Mesendoderm (in vitro differentiated cells): ENCODE measurements at regions not wholly inside any gene's neighbourhood (a gene's known extent, or its start where the extent isn't known, plus 50 kb on each side); places are given as distances from the start of the nearest gene placed in this dataset.
"Not testable (repeated sequence)": the region's sequence is repeated elsewhere in the genome, so short reads cannot be mapped to it uniquely, and the experiment has no call there.

Source experiments
- DNase-seq: peaks from one replicate; pipeline ENCODE4 v3.0.0; 2013
- H2AK5ac ChIP-seq: 2 replicates; pipeline ENCODE4 v1.6.1; 2013; ENCODE audit warnings: low read length, inconsistent platforms
- H2BK120ac ChIP-seq: 2 replicates; pipeline ENCODE4 v1.6.1; 2013; ENCODE audit warnings: low read depth, mild to moderate bottlenecking, low read length, moderate library complexity, mixed read lengths
- H2BK15ac ChIP-seq: replicated peaks from 2 replicates; pipeline ENCODE4 v1.6.1; 2013; ENCODE audit warnings: low read depth, mild to moderate bottlenecking, moderate library complexity
- H2BK5ac ChIP-seq: 2 replicates; pipeline ENCODE4 v1.6.1; 2013; ENCODE audit warnings: low read length, inconsistent platforms
- H3K18ac ChIP-seq: 2 replicates; pipeline ENCODE4 v1.6.1; 2013; ENCODE audit warnings: mild to moderate bottlenecking, low read length, mixed read lengths
- H3K23ac ChIP-seq: one replicate; pipeline ENCODE4 v1.6.1; 2013; ENCODE audit warnings: low read length
- H3K27ac ChIP-seq: 2 replicates; pipeline ENCODE4 v1.5.1; 2013; ENCODE audit warnings: low read depth, mild to moderate bottlenecking, inconsistent platforms, low read length, moderate library complexity
- H3K27me3 ChIP-seq: 2 replicates; pipeline ENCODE4 v1.6.1; 2013; ENCODE audit warnings: low read length, control low read depth, mild to moderate bottlenecking, inconsistent platforms; ENCODE audit not compliant: insufficient read depth, poor library complexity
- H3K36me3 ChIP-seq: 2 replicates; pipeline ENCODE4 v1.6.1; 2013; ENCODE audit warnings: low read length, inconsistent platforms; ENCODE audit not compliant: control insufficient read depth, insufficient read depth
- H3K4ac ChIP-seq: one replicate; pipeline ENCODE4 v1.6.1; 2013; ENCODE audit warnings: low read depth, mild to moderate bottlenecking, low read length, moderate library complexity
- H3K4me1 ChIP-seq: 2 replicates; pipeline ENCODE4 v1.6.1; 2013; ENCODE audit warnings: low read depth, low read length, inconsistent platforms; ENCODE audit not compliant: control insufficient read depth
- H3K4me2 ChIP-seq: 2 replicates; pipeline ENCODE4 v1.6.1; 2013; ENCODE audit warnings: low read length
- H3K4me3 ChIP-seq: 2 replicates; pipeline ENCODE4 v1.5.1; 2013; ENCODE audit warnings: mild to moderate bottlenecking, low read length
- H3K56ac ChIP-seq: one replicate; pipeline ENCODE4 v1.6.1; 2013; ENCODE audit warnings: low read length
- H3K79me1 ChIP-seq: 2 replicates; pipeline ENCODE4 v1.6.1; 2013; ENCODE audit warnings: low read length, inconsistent platforms
- H3K79me2 ChIP-seq: 2 replicates; pipeline ENCODE4 v1.6.1; 2013; ENCODE audit warnings: mild to moderate bottlenecking, low read length; ENCODE audit not compliant: control insufficient read depth, insufficient read depth
- H3K9ac ChIP-seq: 2 replicates; pipeline ENCODE4 v1.6.1; 2013; ENCODE audit warnings: low read length, inconsistent platforms
- H4K5ac ChIP-seq: one replicate; pipeline ENCODE4 v1.6.1; 2013; ENCODE audit warnings: low read length
- H4K8ac ChIP-seq: one replicate; pipeline ENCODE4 v1.6.1; 2013; ENCODE audit warnings: low read depth, mild to moderate bottlenecking, control low read depth, low read length, moderate library complexity
- WGBS: extraction: QIAGEN DNeasy Blood & Tissue Kit; methylation state at CpG from one replicate; pipeline ENCODE4 v1.1.7; 2013; ENCODE audit warnings: low lambda C conversion rate, missing lambda C conversion rate; ENCODE audit not compliant: insufficient coverage; ENCODE audit errors: extremely low coverage; 5-methylcytosine and 5-hydroxymethylcytosine counted together

DNA sequence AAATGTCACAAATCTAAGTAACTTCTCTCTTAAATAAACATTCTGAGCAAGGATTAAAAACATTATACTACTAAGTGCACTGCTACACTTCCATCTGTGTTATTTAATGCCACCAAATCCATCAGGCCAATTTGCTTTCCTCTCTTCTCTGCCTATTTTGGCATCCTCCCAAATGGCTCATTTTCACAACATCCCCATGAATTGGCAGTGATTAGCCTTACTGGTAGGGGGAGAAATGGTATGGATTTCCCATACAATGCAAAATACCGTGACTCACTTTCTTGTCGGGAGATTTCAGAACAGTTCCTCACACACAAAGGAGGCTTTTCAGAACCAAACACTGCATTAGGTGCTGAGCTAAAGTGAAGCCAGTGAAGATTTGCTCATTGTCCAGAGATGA, 195.7 kb downstream of the MIS18A start:
- Histone ChIP-seq H3K18ac (no peak overlapping the region), H3K56ac (no peak overlapping the region), H2AK5ac (no peak overlapping the region), H3K4me2 (no peak overlapping the region), H3K4me1 (peaks cover 4% of the 10 kb centered on the region), H3K4me3 (no peak overlapping the region), H3K27me3 (peaks cover 4% of the 10 kb centered on the region), H3K79me2 (no peaks in the 10 kb centered on the region), H3K79me1 (no peaks in the 10 kb centered on the region), H3K23ac (no peak overlapping the region), H3K36me3 (no peaks in the 10 kb centered on the region), H2BK15ac (no peak overlapping the region), H4K8ac (peak overlapping the region; percentile 65), H3K9ac (no peak overlapping the region), H2BK120ac (no peak overlapping the region), H3K27ac (no peak overlapping the region), H4K5ac (no peak overlapping the region), H3K4ac (no peak overlapping the region), H2BK5ac (no peak overlapping the region)
- no CpG with 5 or more reads among the region's 2 CpGs for WGBS
- peak; percentile 28 for DNase-seq

DNA sequence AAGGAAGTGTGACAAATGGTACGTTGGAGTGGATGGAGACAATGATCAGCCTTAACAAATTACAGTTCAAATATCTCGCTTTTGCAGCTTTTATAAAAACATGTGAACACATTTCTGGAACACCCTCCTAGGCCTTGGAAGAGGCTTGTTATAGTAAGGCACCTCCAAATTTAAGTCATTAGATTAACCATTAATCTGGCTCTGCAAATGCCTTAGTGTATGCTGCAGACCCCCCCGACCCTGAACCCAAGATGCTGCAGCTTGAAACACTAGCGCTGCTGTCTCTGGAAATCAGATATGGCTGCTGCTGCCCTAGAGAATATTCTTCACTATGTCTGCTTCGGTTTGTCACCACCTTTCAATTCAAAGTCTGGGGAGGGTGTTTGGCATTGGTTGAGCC, 196.4 kb downstream of the MIS18A start:
- Histone ChIP-seq H3K4me3 (no peak overlapping the region), H4K8ac (no peak overlapping the region), H3K4me1 (peaks cover 4% of the 10 kb centered on the region), H2AK5ac (no peak overlapping the region), H3K36me3 (no peaks in the 10 kb centered on the region), H2BK5ac (no peak overlapping the region), H3K27ac (no peak overlapping the region), H2BK120ac (no peak overlapping the region), H4K5ac (no peak overlapping the region), H3K79me1 (no peaks in the 10 kb centered on the region), H3K79me2 (no peaks in the 10 kb centered on the region), H2BK15ac (no peak overlapping the region), H3K23ac (no peak overlapping the region), H3K27me3 (peaks cover 4% of the 10 kb centered on the region), H3K9ac (no peak overlapping the region), H3K18ac (no peak overlapping the region), H3K4ac (no peak overlapping the region), H3K4me2 (no peak overlapping the region), H3K56ac (no peak overlapping the region)
- no peak for DNase-seq
- no CpG with 5 or more reads among the region's 5 CpGs for WGBS

DNA sequence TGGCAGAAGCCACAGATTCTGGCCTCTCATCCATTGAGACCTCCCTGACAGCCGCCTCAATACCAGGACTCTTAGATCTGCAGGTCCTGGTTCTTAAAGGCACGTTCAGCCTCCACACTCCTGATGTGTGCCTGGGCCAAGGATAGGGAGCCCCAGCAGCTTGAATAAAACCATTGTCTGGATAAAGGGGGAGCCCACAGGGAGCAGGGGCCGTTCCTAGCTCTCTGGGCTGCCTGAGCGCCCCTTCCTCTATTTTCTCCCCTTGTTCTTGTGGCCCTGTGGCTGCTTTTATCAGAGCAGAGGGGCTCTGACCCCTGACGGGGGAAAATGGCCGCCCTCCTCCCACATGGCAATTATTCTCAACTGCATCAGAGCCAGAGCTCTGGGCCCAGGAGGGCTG, 200.8 kb downstream of the HUNK start:
- no peak overlapping the region for H3K23ac ChIP-seq
- H3K9ac ChIP-seq: no peak overlapping the region
- no peak overlapping the region for H2BK15ac ChIP-seq
- H3K56ac ChIP-seq: no peak overlapping the region
- no peak overlapping the region for H3K27ac ChIP-seq
- H3K79me1 ChIP-seq: no peaks in the 10 kb centered on the region
- H2AK5ac ChIP-seq: no peak overlapping the region
- no peak overlapping the region for H2BK120ac ChIP-seq
- no peak for DNase-seq
- no peaks in the 10 kb centered on the region for H3K36me3 ChIP-seq
- no peaks in the 10 kb centered on the region for H3K4me1 ChIP-seq
- H3K4me3 ChIP-seq: no peak overlapping the region
- H3K18ac ChIP-seq: no peak overlapping the region
- H3K27me3 ChIP-seq: no peaks in the 10 kb centered on the region
- no peaks in the 10 kb centered on the region for H3K79me2 ChIP-seq
- no peak overlapping the region for H3K4ac ChIP-seq
- WGBS: no CpG with 5 or more reads among the region's 6 CpGs
- no peak overlapping the region for H2BK5ac ChIP-seq
- H4K5ac ChIP-seq: no peak overlapping the region
- no peak overlapping the region for H3K4me2 ChIP-seq
- no peak overlapping the region for H4K8ac ChIP-seq

DNA sequence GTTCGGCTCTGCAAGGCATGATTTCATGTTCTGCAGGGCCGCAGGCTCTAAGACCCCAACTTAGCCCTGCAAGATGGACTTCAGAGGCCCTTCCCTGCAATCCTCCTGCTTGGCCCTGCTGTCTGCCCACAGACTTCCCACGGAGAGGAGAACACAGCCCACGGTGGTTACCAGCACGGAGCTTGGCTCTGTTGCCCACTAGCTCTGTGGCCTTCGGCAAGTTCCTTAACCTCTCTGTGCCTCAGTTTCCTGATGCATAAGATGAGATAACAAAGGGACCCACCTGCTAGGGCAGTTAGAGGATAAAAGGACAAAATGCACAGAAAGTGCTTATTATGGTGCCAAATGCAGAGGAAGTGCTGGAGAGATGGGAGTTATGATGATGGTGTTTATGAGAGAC, 200.4 kb downstream of the HUNK start:
- Histone ChIP-seq H3K56ac (no peak overlapping the region), H3K4me3 (no peak overlapping the region), H3K9ac (no peak overlapping the region), H2BK5ac (no peak overlapping the region), H3K36me3 (no peaks in the 10 kb centered on the region), H3K79me1 (no peaks in the 10 kb centered on the region), H3K18ac (no peak overlapping the region), H2BK15ac (no peak overlapping the region), H3K23ac (no peak overlapping the region), H2AK5ac (no peak overlapping the region), H4K8ac (no peak overlapping the region), H3K4me2 (no peak overlapping the region), H4K5ac (no peak overlapping the region), H3K4ac (no peak overlapping the region), H3K27me3 (no peaks in the 10 kb centered on the region), H3K79me2 (no peaks in the 10 kb centered on the region), H3K4me1 (no peaks in the 10 kb centered on the region), H3K27ac (no peak overlapping the region), H2BK120ac (no peak overlapping the region)
- WGBS: no CpG with 5 or more reads among the region's 6 CpGs
- DNase-seq: no peak

GRCh38 chr21:32071620-32072019, 198.8 kb downstream of the HUNK start:
- H3K27me3 ChIP-seq, H4K8ac ChIP-seq, H3K4me3 ChIP-seq, H3K79me2 ChIP-seq, H2BK5ac ChIP-seq, H3K23ac ChIP-seq, H3K4me1 ChIP-seq, H3K4me2 ChIP-seq, H3K56ac ChIP-seq, H2BK15ac ChIP-seq, H2BK120ac ChIP-seq, H4K5ac ChIP-seq, H3K4ac ChIP-seq, H3K36me3 ChIP-seq, H3K9ac ChIP-seq, H3K18ac ChIP-seq, H3K27ac ChIP-seq, H2AK5ac ChIP-seq, DNase-seq, H3K79me1 ChIP-seq: not testable (repeated sequence)
- WGBS: no CpG with 5 or more reads among the region's 2 CpGs

DNA sequence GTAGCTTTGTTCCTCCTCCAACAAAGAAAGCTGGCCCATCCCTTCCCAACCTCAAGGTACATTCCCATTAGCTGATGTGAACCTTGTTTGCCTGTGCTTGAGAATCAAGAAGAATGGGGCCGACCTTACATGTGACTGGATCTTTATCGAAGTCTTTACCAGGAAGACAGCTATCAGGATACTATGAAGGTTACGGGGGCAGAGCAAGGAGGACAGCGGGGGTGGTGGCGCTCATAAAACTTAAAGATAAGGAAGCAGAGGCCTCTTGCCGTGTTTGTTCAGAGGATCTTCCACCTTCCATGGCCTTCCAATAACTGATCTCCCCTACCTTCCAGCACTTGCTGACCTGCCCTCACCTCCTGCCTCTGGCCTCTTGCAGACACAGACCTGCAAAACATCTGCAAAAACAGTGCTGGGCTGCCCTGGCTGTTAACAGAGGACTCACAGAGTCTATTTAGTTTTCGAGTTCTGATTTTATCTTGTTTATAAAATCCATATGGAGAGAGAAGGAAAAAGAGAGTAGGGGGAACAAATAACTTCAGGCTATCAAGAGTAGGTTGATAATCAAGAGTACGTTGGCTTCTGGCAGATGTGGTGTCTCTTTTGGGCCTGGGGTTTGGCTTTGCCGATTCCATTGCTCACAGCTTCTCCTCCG, 198.0 kb downstream of the HUNK start:
- Histone ChIP-seq H3K18ac (no peak overlapping the region), H2BK5ac (no peak overlapping the region), H3K4me3 (no peak overlapping the region), H3K27ac (no peak overlapping the region), H3K56ac (no peak overlapping the region), H3K9ac (no peak overlapping the region), H3K4me2 (no peak overlapping the region), H3K4ac (no peak overlapping the region), H3K79me2 (no peaks in the 10 kb centered on the region), H3K79me1 (no peaks in the 10 kb centered on the region), H3K27me3 (no peaks in the 10 kb centered on the region), H2AK5ac (no peak overlapping the region), H4K5ac (no peak overlapping the region), H4K8ac (no peak overlapping the region), H3K4me1 (no peaks in the 10 kb centered on the region), H2BK120ac (no peak overlapping the region), H3K23ac (no peak overlapping the region), H2BK15ac (no peak overlapping the region), H3K36me3 (no peaks in the 10 kb centered on the region)
- no peak for DNase-seq
- no CpG with 5 or more reads among the region's 10 CpGs for WGBS
